GM19397 (cell line): ENCODE measurements at regions not wholly inside any gene's neighbourhood (a gene's known extent, or its start where the extent isn't known, plus 50 kb on each side); places are given as distances from the start of the nearest gene placed in this dataset.
"Not testable (repeated sequence)": the region's sequence is repeated elsewhere in the genome, so short reads cannot be mapped to it uniquely, and the experiment has no call there.

Experiments
- ATAC-seq: cut with Tn5 transposase; IDR thresholded peaks from one replicate; pipeline ENCODE4 v1.9.1; 2021; ENCODE audit warnings: mild to moderate bottlenecking, moderate library complexity; ENCODE audit not compliant: unreplicated experiment

GRCh38 chr3:27630885-27631284, 91.2 kb downstream of the EOMES start:
- no peak for ATAC-seq

- ATAC-seq: no peak
Observed at GRCh38 chr3:27629366-27629765, 92.8 kb downstream of the EOMES start.

- no peak for ATAC-seq
Observed at GRCh38 chr3:27628026-27628750, 93.9 kb downstream of the EOMES start.

- ATAC-seq: no peak
Observed at GRCh38 chr3:27626596-27627118, 95.5 kb downstream of the EOMES start.

- no peak for ATAC-seq
Observed at GRCh38 chr3:27625864-27626263, 96.3 kb downstream of the EOMES start.

GRCh38 chr3:27623085-27623753, 98.9 kb downstream of the EOMES start:
- ATAC-seq: no peak

- ATAC-seq: no peak
Observed at GRCh38 chr3:27617552-27617951, 104.6 kb downstream of the EOMES start.

- ATAC-seq: no peak
Observed at GRCh38 chr3:27616031-27616430, 106.1 kb downstream of the EOMES start.

GRCh38 chr3:27615555-27615954, 106.6 kb downstream of the EOMES start:
- ATAC-seq: no peak

GRCh38 chr3:27614592-27614991, 107.5 kb downstream of the EOMES start:
- ATAC-seq: no peak

- no peak for ATAC-seq
Observed at GRCh38 chr3:27613846-27614500, 108.2 kb downstream of the EOMES start.

- no peak for ATAC-seq
Observed at GRCh38 chr3:27610800-27611525, 111.2 kb downstream of the EOMES start.

GRCh38 chr3:27607370-27607769, 114.8 kb downstream of the EOMES start:
- ATAC-seq: no peak

GRCh38 chr3:27606537-27606936, 115.6 kb downstream of the EOMES start:
- ATAC-seq: no peak

GRCh38 chr3:27601311-27601710, 117.1 kb upstream of the SLC4A7 start:
- ATAC-seq: not testable (repeated sequence)

- not testable (repeated sequence) for ATAC-seq
Observed at GRCh38 chr3:27599741-27600140, 115.6 kb upstream of the SLC4A7 start.

- ATAC-seq: no peak
Observed at GRCh38 chr3:27596921-27597320, 112.7 kb upstream of the SLC4A7 start.

- ATAC-seq: no peak
Observed at GRCh38 chr3:27596334-27596841, 112.2 kb upstream of the SLC4A7 start.

GRCh38 chr3:27594096-27594690, 110.0 kb upstream of the SLC4A7 start:
- no peak for ATAC-seq

GRCh38 chr3:27593173-27593572, 109.0 kb upstream of the SLC4A7 start:
- no peak for ATAC-seq
